H1 (cell line): ENCODE measurements at regions not wholly inside any gene's neighbourhood (a gene's known extent, or its start where the extent isn't known, plus 50 kb on each side); places are given as distances from the start of the nearest gene placed in this dataset.

ENCODE experiments used
- CTCF ChIA-PET: fragments of 300-600 bp; sonication (Branson Sonifier 250); formaldehyde crosslinking; loops from one replicate; lab custom pipeline; 2021; ENCODE audit not compliant: partially characterized antibody; lab: Charles Lee
- POLR2A ChIA-PET: fragments of 300-600 bp; sonication (Branson Sonifier 250); formaldehyde crosslinking; loops from one replicate; lab custom pipeline; 2021; ENCODE audit warnings: inconsistent platforms; ENCODE audit not compliant: partially characterized antibody; lab: Charles Lee
- DNase-seq, 2 experiments: peaks; one replicate each; pipeline versions ENCODE4 v3.0.0 to v3.0.0-alpha.2; 2010 to 2022; ENCODE audit warnings: low spot score in 2 of 2, low read depth in 1 of 2, mixed read lengths in 1 of 2
- FAIRE-seq: peaks from 2 replicates; lab custom pipeline; 2011; peaks lifted over from hg19 to GRCh38; lab: Jason Lieb, UNC
- H2AFZ ChIP-seq: 2 replicates; pipeline ENCODE4 v1.8.1; 2012; ENCODE audit warnings: low read length, inconsistent platforms
- H2AK5ac ChIP-seq: 2 replicates; pipeline ENCODE4 v1.6.1; 2013; ENCODE audit warnings: low read depth, low read length
- H2BK120ac ChIP-seq: replicated peaks from 2 replicates; pipeline ENCODE3; 2013; ENCODE audit warnings: low read depth, low read length, inconsistent platforms
- H2BK12ac ChIP-seq: 2 replicates; pipeline ENCODE4 v1.6.1; 2013; ENCODE audit warnings: low read depth, low read length
- H2BK15ac ChIP-seq: 2 replicates; pipeline ENCODE4 v1.6.1; 2013; ENCODE audit warnings: low read length
- H2BK20ac ChIP-seq: 2 replicates; pipeline ENCODE4 v1.6.1; 2013; ENCODE audit warnings: low read length
- H2BK5ac ChIP-seq: 2 replicates; pipeline ENCODE4 v1.6.1; 2013; ENCODE audit warnings: low read depth, low read length
- H3K14ac ChIP-seq: 2 replicates; pipeline ENCODE4 v1.6.1; 2013; ENCODE audit warnings: inconsistent platforms; ENCODE audit not compliant: insufficient read length
- H3K18ac ChIP-seq: 2 replicates; pipeline ENCODE4 v1.6.1; 2013; ENCODE audit warnings: low read length; ENCODE audit errors: extremely low read depth
- H3K23ac ChIP-seq: 2 replicates; pipeline ENCODE4 v1.6.1; 2013; ENCODE audit warnings: inconsistent platforms; ENCODE audit not compliant: insufficient read length
- H3K23me2 ChIP-seq: 2 replicates; pipeline ENCODE4 v1.6.1; 2013; ENCODE audit warnings: low read depth, low read length
- H3K27ac ChIP-seq: 2 replicates; pipeline ENCODE4 v1.6.1; 2011; ENCODE audit warnings: low read depth, low read length, inconsistent platforms
- H3K27me3 ChIP-seq, 4 experiments: replicated peaks in 1 of 4; 1 replicate in 1 of 4; 2 replicates in 3 of 4; pipeline versions ENCODE4 v1.6.1 to v1.8.1; 2011 to 2013; ENCODE audit warnings: low read length in 3 of 4, mild to moderate bottlenecking in 3 of 4, inconsistent platforms in 2 of 4, mixed read lengths in 2 of 4, moderate library complexity in 1 of 4; ENCODE audit not compliant: control insufficient read depth in 3 of 4, insufficient read depth in 3 of 4; ENCODE audit errors: extremely low read depth in 1 of 4
- H3K36me3 ChIP-seq, 4 experiments: 2 replicates each; pipeline versions ENCODE4 v1.6.1 to v1.8.1; 2011 to 2013; ENCODE audit warnings: mild to moderate bottlenecking in 4 of 4, low read length in 3 of 4, moderate library complexity in 2 of 4, control low read depth in 1 of 4, inconsistent platforms in 1 of 4; ENCODE audit not compliant: insufficient read depth in 4 of 4, control insufficient read depth in 2 of 4
- H3K4ac ChIP-seq: replicated peaks from 2 replicates; pipeline ENCODE3; 2013; ENCODE audit warnings: low read length, low read depth, mixed read lengths, inconsistent platforms; ENCODE audit not compliant: insufficient read length
- H3K4me1 ChIP-seq, 4 experiments: replicated peaks in 1 of 4; 1 replicate in 1 of 4; 2 replicates in 3 of 4; pipeline versions ENCODE4 v1.6.1 to v1.8.1; 2011 to 2013; ENCODE audit warnings: low read length in 3 of 4, inconsistent platforms in 2 of 4, mixed read lengths in 1 of 4; ENCODE audit not compliant: insufficient read depth in 4 of 4, control insufficient read depth in 3 of 4
- H3K4me2 ChIP-seq, 2 experiments: 2 replicates each; pipeline versions ENCODE4 v1.6.1 to v1.8.1; 2011 to 2013; ENCODE audit warnings: low read depth in 2 of 2, low read length in 2 of 2, control low read depth in 1 of 2, inconsistent platforms in 1 of 2, mild to moderate bottlenecking in 1 of 2; ENCODE audit not compliant: insufficient read depth in 1 of 2
- H3K4me3 ChIP-seq, 4 experiments: fragments of 200-600, 300-600 bp in 1 of 4; sonication (generic), shearing (Covaris generic), sonication (Bioruptor Twin) in 1 of 4; 2 replicates each; pipeline versions ENCODE4 v1.5.1 to v1.8.1; 2011 to 2016; ENCODE audit warnings: low read length in 4 of 4, low read depth in 3 of 4, control low read depth in 2 of 4, inconsistent platforms in 2 of 4, mild to moderate bottlenecking in 2 of 4, mixed read lengths in 1 of 4, moderate library complexity in 1 of 4; ENCODE audit not compliant: insufficient read depth in 2 of 4; ENCODE audit errors: extremely low read depth in 1 of 4
- H3K56ac ChIP-seq: replicated peaks from 2 replicates; pipeline ENCODE3; 2013; ENCODE audit warnings: low read depth, mild to moderate bottlenecking, mixed read lengths, low read length, inconsistent platforms; ENCODE audit not compliant: insufficient read length
- H3K79me1 ChIP-seq: 2 replicates; pipeline ENCODE4 v1.6.1; 2013; ENCODE audit warnings: low read depth, low read length, control low read depth
- H3K79me2 ChIP-seq, 2 experiments: 2 replicates each; pipeline versions ENCODE4 v1.6.1 to v1.8.1; 2012 to 2013; ENCODE audit warnings: low read length in 2 of 2, mild to moderate bottlenecking in 2 of 2, inconsistent platforms in 1 of 2; ENCODE audit not compliant: insufficient read depth in 2 of 2, control insufficient read depth in 1 of 2
- H3K9ac ChIP-seq, 4 experiments: replicated peaks in 1 of 4; 1 replicate in 1 of 4; 2 replicates in 3 of 4; pipeline versions ENCODE4 v1.6.1 to v1.8.1; 2011 to 2013; ENCODE audit warnings: low read depth in 3 of 4, low read length in 3 of 4, control low read depth in 2 of 4, mild to moderate bottlenecking in 2 of 4, moderate library complexity in 2 of 4, inconsistent platforms in 1 of 4; ENCODE audit errors: extremely low read depth in 1 of 4
- H3K9me3 ChIP-seq, 2 experiments: 2 replicates each; pipeline versions ENCODE4 v1.6.1 to v1.8.1; 2012 to 2013; ENCODE audit warnings: mild to moderate bottlenecking in 2 of 2, moderate library complexity in 2 of 2, control low read depth in 1 of 2, inconsistent platforms in 1 of 2, low read depth in 1 of 2, low read length in 1 of 2, mixed read lengths in 1 of 2; ENCODE audit not compliant: insufficient read depth in 2 of 2
- H4K20me1 ChIP-seq, 2 experiments: replicated peaks in 1 of 2; 2 replicates each; pipeline versions ENCODE3 to v1.8.1; 2011 to 2013; ENCODE audit warnings: inconsistent platforms in 2 of 2, low read length in 2 of 2, mild to moderate bottlenecking in 1 of 2; ENCODE audit not compliant: insufficient read depth in 2 of 2, control insufficient read depth in 1 of 2
- H4K5ac ChIP-seq: 2 replicates; pipeline ENCODE4 v1.6.1; 2013; ENCODE audit warnings: low read length, low read depth, mixed read lengths, inconsistent platforms; ENCODE audit not compliant: insufficient read length
- H4K8ac ChIP-seq: 2 replicates; pipeline ENCODE4 v1.8.0; 2013; ENCODE audit warnings: mild to moderate bottlenecking, moderate library complexity, low read length, inconsistent platforms; ENCODE audit not compliant: insufficient read depth; ENCODE audit errors: extremely low read depth
- H4K91ac ChIP-seq: replicated peaks from 2 replicates; pipeline ENCODE3; 2013; ENCODE audit warnings: low read length, mixed read lengths, inconsistent platforms; ENCODE audit not compliant: insufficient read length
- BCL11A ChIP-seq, 2 experiments: IDR thresholded peaks; one replicate each; pipeline ENCODE4 v1.6.1; 2011; ENCODE audit warnings: low read depth in 2 of 2, low read length in 2 of 2, mild to moderate bottlenecking in 2 of 2
- CHD2 ChIP-seq: IDR thresholded peaks from 2 replicates; pipeline ENCODE4 v1.6.1; 2012; ENCODE audit warnings: low read length, improper control_type of control experiment
- EP300 ChIP-seq, 2 experiments: IDR thresholded peaks; 1 replicate in 1 of 2; 2 replicates in 1 of 2; pipeline ENCODE4 v1.6.1; 2011 to 2012; ENCODE audit warnings: low read depth in 2 of 2, low read length in 2 of 2, mild to moderate bottlenecking in 2 of 2, borderline replicate concordance in 1 of 2, inconsistent platforms in 1 of 2, moderate library complexity in 1 of 2
- JUN ChIP-seq: IDR thresholded peaks from 2 replicates; pipeline ENCODE4 v1.6.1; 2011; ENCODE audit warnings: low read depth, mild to moderate bottlenecking, improper control_type of control experiment, low read length
- NRF1 ChIP-seq: IDR thresholded peaks from 2 replicates; pipeline ENCODE4 v1.6.1; 2011; ENCODE audit warnings: mild to moderate bottlenecking, low read depth, low read length, improper control_type of control experiment
- RFX5 ChIP-seq: IDR thresholded peaks from 2 replicates; pipeline ENCODE4 v1.6.1; 2011; ENCODE audit warnings: low read depth, low read length, improper control_type of control experiment, borderline replicate concordance
- SUZ12 ChIP-seq: fragments of 200-600 bp; sonication (generic); IDR thresholded peaks from 2 replicates; pipeline ENCODE4 v1.6.1; 2012; ENCODE audit warnings: mild to moderate bottlenecking, inconsistent platforms, low read length, moderate library complexity, mixed read lengths
- TAF1 ChIP-seq: IDR thresholded peaks from 2 replicates; pipeline ENCODE4 v1.6.1; 2011; ENCODE audit warnings: mild to moderate bottlenecking, low read depth, low read length
- WGBS, 2 experiments: shearing (Covaris generic) in 1 of 2; methylation state at CpG; one replicate each; pipeline versions ENCODE4 v1.1.6 to v1.1.7; 2013 to 2015; ENCODE audit warnings: low lambda C conversion rate in 2 of 2, mixed read lengths in 2 of 2, inconsistent platforms in 1 of 2, low coverage in 1 of 2, missing lambda C conversion rate in 1 of 2; ENCODE audit not compliant: insufficient replicate concordance in 2 of 2, insufficient coverage in 1 of 2, insufficient read length in 1 of 2; ENCODE audit errors: extremely low coverage in 1 of 2, missing lambda C conversion rate in 1 of 2; 5-methylcytosine and 5-hydroxymethylcytosine counted together

DNA sequence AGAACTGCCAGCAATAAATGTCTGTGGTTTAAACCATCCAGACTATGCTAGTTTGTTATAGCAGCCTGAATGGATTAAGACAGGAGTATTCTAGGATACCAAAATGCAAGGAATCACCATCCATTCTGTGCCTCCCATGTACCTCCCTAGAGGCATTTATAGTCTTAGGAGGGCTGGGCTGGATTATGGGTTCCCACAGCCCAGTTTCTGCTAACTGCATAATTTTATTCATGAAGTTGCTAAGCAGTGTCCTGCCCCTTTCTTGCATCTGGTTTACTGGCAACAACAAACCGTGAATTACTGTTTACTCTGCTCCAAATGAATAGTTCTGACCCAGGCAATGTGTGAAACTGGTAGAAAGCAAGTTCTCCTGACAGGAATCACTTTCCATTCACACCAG, 67.1 kb upstream of the PRKX start:
- no peak overlapping the region for H2BK12ac ChIP-seq
- H4K5ac ChIP-seq = no peak overlapping the region
- no peak overlapping the region for H3K23ac ChIP-seq
- H2AFZ ChIP-seq = no peak overlapping the region
- no peak overlapping the region for H3K4ac ChIP-seq
- H4K91ac ChIP-seq = no peak overlapping the region
- H2BK20ac ChIP-seq = no peak overlapping the region
- no peak for TF ChIP-seq EP300 (IDR thresholded peaks at IDR 0.05; ENCODE audit: borderline replicate concordance in 1 of 2, low read depth in 2 of 2, low read length in 2 of 2)
- no peak for TF ChIP-seq JUN
- TF ChIP-seq NRF1 = no peak
- no peak for TF ChIP-seq RFX5
- no peak for TF ChIP-seq TAF1
- no peak for TF ChIP-seq CHD2
- no peak for TF ChIP-seq SUZ12
- no peak for TF ChIP-seq BCL11A (IDR thresholded peaks at IDR 0.05; ENCODE audit: low read depth in 2 of 2, low read length in 2 of 2)
- no peak overlapping the region for H3K9ac ChIP-seq
- no peaks in the 10 kb centered on the region for H3K79me1 ChIP-seq
- no peak overlapping the region for H2BK15ac ChIP-seq
- no peak overlapping the region for H2BK5ac ChIP-seq
- no peaks in the 10 kb centered on the region for H3K79me2 ChIP-seq
- no peak overlapping the region for H3K27ac ChIP-seq
- 83% methylated on average over 1 of the region's 1 CpG; no CpG with 5 or more reads in 1 of the 2 experiments for WGBS, 2 experiments
- H3K56ac ChIP-seq = no peak overlapping the region
- H3K36me3 ChIP-seq = no peaks in the 10 kb centered on the region
- CTCF ChIA-PET = no interaction called here
- no peak overlapping the region for H3K4me2 ChIP-seq
- no peaks in the 10 kb centered on the region for H3K27me3 ChIP-seq
- H4K20me1 ChIP-seq = no peaks in the 10 kb centered on the region
- POLR2A ChIA-PET = no interaction called here
- H4K8ac ChIP-seq = no peak overlapping the region
- no peak overlapping the region for H3K18ac ChIP-seq
- no peaks in the 10 kb centered on the region for H3K9me3 ChIP-seq
- H2BK120ac ChIP-seq = no peak overlapping the region
- FAIRE-seq (no peak), DNase-seq (no peak)
- H3K4me3 ChIP-seq = no peak overlapping the region
- no peak overlapping the region for H3K14ac ChIP-seq
- no peaks in the 10 kb centered on the region for H3K23me2 ChIP-seq
- no peaks in the 10 kb centered on the region for H3K4me1 ChIP-seq
- no peak overlapping the region for H2AK5ac ChIP-seq
